GM12878 (cell line): ENCODE measurements at regions not wholly inside any gene's neighbourhood (a gene's known extent, or its start where the extent isn't known, plus 50 kb on each side); places are given as distances from the start of the nearest gene placed in this dataset.

Experiments
- CEBPB ChIP-seq, 2 experiments: fragments of 150-350 bp in 1 of 2; IDR thresholded peaks; 2 replicates each; pipeline ENCODE4 v1.6.1; 2012 to 2014; ENCODE audit warnings: low read depth in 2 of 2, low read length in 2 of 2, borderline replicate concordance in 1 of 2, inconsistent platforms in 1 of 2
- CREB1 ChIP-seq: IDR thresholded peaks from 2 replicates; pipeline ENCODE4 v1.6.1; 2012; ENCODE audit warnings: low read depth, mild to moderate bottlenecking, inconsistent platforms
- CTCF ChIP-seq, 3 experiments: IDR thresholded peaks in 2 of 3; conservative IDR thresholded peaks in 1 of 3; 2 replicates each; pipeline ENCODE4 v1.5.1; 2011; ENCODE audit warnings: low read depth in 3 of 3, low read length in 3 of 3, mild to moderate bottlenecking in 3 of 3, control low read depth in 2 of 3, moderate library complexity in 2 of 3, inconsistent platforms in 1 of 3, mixed read lengths in 1 of 3; ENCODE audit not compliant: control insufficient read depth in 2 of 3, insufficient read depth in 1 of 3; ENCODE audit errors: extremely low read depth in 1 of 3
- ELK1 ChIP-seq: IDR thresholded peaks from 2 replicates; pipeline ENCODE4 v1.6.1; 2012; ENCODE audit warnings: low read depth, low read length, improper control_type of control experiment
- EP300 ChIP-seq, 2 experiments: fragments of 150-350 bp in 1 of 2; IDR thresholded peaks; 2 replicates each; pipeline ENCODE4 v1.6.1; 2011 to 2012; ENCODE audit warnings: low read depth in 2 of 2, low read length in 2 of 2, borderline replicate concordance in 1 of 2, improper control_type of control experiment in 1 of 2, inconsistent platforms in 1 of 2; ENCODE audit not compliant: control insufficient read depth in 1 of 2
- NR2C1 ChIP-seq: fragments of 450-650 bp; IDR thresholded peaks from 2 replicates; pipeline ENCODE4 v1.6.1; 2017; ENCODE audit warnings: antibody characterized with exemption, mild to moderate bottlenecking, moderate library complexity
- POLR2A ChIP-seq: IDR thresholded peaks from 2 replicates; pipeline ENCODE4 v1.6.1; 2011; ENCODE audit warnings: low read depth, mild to moderate bottlenecking, low read length
- POLR2AphosphoS5 ChIP-seq: IDR thresholded peaks from 2 replicates; pipeline ENCODE4 v1.6.1; 2011; ENCODE audit warnings: mild to moderate bottlenecking, low read length, inconsistent platforms
- REST ChIP-seq: IDR thresholded peaks from 2 replicates; pipeline ENCODE4 v1.6.1; 2012; ENCODE audit warnings: mild to moderate bottlenecking, low read depth, low read length
- STAT3 ChIP-seq: IDR thresholded peaks from 2 replicates; pipeline ENCODE4 v1.6.1; 2011; ENCODE audit warnings: low read depth, low read length, improper control_type of control experiment
- TAF1 ChIP-seq: IDR thresholded peaks from 2 replicates; pipeline ENCODE4 v1.6.1; 2011; ENCODE audit warnings: mild to moderate bottlenecking, low read depth, low read length, borderline replicate concordance
- TCF3 ChIP-seq: IDR thresholded peaks from 2 replicates; pipeline ENCODE4 v1.6.1; 2012; ENCODE audit warnings: low read depth, mild to moderate bottlenecking, low read length, borderline replicate concordance; ENCODE audit not compliant: insufficient read depth
- ZBTB4 ChIP-seq: fragments of 450-650 bp; formaldehyde crosslinking; IDR thresholded peaks from 2 replicates; pipeline ENCODE4 v1.4.0; 2022; ENCODE audit warnings: mild to moderate bottlenecking, moderate library complexity

- TF ChIP-seq CTCF (IDR thresholded peaks at IDR 0.05 in 2 of 3, conservative IDR thresholded peaks at IDR 0.05 in 1 of 3; ENCODE audit: control insufficient read depth in 2 of 3, extremely low read depth in 1 of 3, insufficient read depth in 1 of 3, low read depth in 3 of 3, low read length in 3 of 3) (no peak), EP300 (IDR thresholded peaks at IDR 0.05; ENCODE audit: borderline replicate concordance in 1 of 2, control insufficient read depth in 1 of 2, low read depth in 2 of 2, low read length in 2 of 2) (no peak), POLR2A (no peak), ZBTB4 (no peak), CEBPB (IDR thresholded peaks at IDR 0.05; ENCODE audit: borderline replicate concordance in 1 of 2, low read depth in 2 of 2, low read length in 2 of 2) (no peak), CREB1 (no peak), ELK1 (no peak), STAT3 (no peak), TCF3 (no peak), POLR2AphosphoS5 (no peak), REST (no peak), NR2C1 (no peak), TAF1 (no peak)
Measured at GRCh38 chr17:14854691-14855090, 410.4 kb downstream of the PMP22 start.
